Glomerular visceral epithelial cell (primary cell): ENCODE measurements at regions not wholly inside any gene's neighbourhood (a gene's known extent, or its start where the extent isn't known, plus 50 kb on each side); places are given as distances from the start of the nearest gene placed in this dataset.

Experiments
- DNase-seq: peaks from one replicate; pipeline ENCODE4 v3.0.0-alpha.2; 2016; ENCODE audit errors: extremely low spot score

DNA sequence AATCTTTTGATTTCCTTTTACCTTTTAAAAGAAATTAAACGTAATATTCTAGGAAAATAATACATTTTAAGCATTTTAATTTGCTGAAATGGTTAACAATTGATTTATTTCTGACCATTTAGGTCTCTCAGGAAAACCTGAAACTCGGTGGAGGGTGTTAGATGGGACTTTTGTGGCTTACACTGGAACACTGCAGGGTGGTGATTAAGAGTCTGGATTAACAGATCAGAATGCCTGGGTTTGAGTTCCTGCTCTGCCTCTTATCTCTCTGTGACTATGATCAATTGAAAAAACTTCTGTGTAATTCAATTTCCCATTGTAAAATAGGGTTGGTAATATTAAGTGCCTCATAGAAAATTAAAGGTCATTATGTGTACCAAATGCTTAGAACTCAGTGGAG, 168.7 kb downstream of the UBE2E3 start:
- no peak for DNase-seq

DNA sequence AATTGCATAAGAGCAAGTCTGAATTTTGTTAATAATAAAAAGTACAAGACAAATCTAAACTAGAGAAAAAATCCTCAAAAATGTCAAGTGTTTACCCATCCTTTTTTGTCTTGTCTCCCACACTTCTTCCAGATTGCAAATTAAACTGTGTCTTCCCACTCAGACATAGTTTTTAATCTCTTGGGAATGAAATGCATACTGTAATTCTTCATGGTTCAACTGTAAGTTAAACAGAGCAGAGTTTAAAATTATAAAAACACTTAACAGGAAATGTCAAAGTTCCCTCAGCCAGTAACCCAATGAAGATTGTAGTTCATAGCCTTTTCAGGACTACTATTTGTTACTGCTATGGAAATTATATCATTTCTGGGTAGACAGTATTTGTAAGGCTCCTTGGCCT, 171.8 kb downstream of the UBE2E3 start:
- no peak for DNase-seq

DNA sequence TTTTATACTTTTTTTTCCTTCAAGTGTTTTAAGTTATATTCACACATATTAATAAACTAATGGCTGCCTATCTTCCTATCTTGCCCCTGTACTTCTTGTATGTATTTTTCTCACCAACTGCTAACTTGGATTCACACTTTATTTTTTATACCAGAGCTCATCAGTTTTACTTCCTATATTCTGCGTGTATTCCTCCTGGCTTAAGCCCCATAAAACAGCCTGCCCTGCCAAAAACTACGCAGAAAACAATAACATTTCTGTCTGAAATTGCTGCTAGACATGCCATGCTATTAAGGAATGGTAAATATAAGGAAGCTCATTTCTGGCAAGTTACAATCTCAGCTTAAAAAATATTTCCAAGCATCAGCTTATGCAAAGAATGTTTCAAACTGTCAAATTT, 172.3 kb downstream of the UBE2E3 start:
- DNase-seq: no peak

DNA sequence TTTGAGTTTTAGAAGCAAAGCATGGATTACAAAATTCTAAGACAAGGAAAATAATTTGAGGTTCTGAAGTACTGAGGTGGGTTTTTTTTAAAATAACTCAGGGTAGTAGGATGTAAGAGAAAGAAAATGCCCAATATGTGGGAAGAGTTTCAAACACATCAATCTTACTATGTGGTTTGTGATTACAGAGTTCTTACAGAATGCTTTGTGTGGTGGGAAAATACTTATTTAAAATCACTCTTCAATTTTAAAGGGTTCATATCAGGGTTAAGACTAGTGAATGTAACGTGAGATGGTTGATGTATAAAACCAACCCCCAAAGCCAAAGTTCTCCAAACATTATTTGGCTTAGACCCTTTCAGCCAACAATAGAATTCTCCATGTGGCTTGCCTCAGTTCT, 173.5 kb downstream of the UBE2E3 start:
- no peak for DNase-seq

DNA sequence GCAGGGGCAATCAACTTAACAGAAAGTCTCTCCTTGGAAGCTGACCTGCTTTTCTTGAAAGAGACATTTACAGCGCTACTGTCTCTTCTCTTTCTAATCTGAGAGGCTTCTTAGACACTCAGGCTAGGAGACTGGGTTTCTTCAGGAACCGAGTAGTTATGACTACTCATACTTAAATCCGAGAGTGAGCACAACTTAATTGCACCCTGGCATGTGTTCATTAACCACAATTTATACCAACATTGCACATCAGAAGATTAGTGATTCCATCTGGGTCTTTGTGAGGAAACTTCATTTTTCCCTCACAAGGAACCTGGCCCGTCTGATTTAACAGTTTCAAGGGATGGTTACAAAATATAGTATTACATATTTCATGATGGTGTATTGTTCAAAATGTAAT, 176.9 kb downstream of the UBE2E3 start:
- DNase-seq: no peak

DNA sequence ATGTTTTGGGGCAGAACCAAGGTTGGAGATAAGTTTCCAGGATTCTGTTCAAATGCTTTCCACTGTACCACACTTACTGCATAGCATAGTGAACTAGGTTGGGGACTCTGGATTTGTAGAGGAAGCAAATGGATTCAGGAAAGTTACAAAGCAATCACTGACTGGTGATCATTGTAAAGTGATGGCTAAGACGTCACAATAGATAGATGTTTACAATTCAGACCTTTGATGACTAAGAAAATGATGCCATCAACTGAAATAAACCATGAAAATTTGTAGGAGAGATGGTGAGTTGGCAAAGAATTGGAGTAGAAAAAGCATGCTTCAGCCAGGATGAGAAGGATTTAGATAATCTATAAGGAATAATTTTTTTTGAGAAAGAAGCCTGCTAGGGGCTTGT, 178.0 kb downstream of the UBE2E3 start:
- no peak for DNase-seq

DNA sequence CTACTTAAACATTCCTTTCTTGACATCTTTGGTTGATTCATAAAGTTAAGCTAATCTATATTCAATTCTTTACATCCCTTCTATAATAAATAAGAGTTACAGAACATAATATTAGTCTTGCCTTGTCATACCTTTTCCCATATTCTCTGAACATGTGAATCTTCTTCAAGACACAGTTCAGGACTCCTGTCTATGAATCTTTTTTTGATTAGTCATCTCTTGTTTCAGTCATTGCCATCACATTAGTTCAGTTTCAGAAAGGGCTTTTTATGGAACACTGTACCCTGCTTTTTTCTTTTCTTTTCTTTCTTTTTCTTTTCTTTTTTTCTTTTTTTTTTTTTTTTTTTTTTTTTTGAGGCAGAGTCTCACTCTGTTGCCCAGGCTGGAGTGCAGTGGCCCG, 181.2 kb downstream of the UBE2E3 start:
- DNase-seq: no peak

DNA sequence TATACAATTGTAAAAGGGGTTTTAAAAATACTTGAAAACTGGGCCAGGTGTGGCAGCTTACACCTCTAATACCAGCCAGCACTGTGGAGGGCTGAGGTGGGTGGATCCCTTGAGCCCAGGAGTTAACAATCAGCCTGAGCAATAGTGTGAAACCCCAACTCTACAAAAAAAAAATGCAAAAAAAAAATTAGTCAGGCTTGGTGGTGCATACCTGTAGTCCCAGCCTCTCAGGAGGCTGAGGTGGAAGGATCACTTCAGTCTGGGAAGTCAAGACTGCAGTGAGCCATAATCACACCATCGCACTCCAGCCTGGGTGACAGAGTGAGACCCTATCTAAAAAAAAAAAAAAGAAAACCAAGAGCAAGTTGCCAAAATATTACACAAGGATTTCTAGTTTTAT, 182.7 kb downstream of the UBE2E3 start:
- DNase-seq: no peak

DNA sequence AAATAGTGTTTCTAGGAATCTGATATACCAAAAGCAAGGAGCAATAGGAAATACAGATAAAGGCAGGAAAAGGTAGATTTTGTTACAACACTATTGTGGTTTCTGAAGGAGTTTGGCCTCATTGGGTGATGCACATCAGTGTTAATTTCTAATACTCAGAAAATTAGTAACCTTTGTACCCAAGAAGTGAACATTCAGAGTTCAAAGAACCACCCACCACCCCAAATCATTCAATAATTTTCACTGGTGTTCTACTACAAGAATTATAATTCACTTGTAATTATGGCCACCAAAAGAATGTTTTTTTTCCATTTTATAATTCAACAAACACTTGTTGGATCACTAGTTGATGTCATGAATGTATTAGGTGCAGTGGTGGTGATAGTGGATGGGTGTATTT, 183.3 kb downstream of the UBE2E3 start:
- DNase-seq: no peak

DNA sequence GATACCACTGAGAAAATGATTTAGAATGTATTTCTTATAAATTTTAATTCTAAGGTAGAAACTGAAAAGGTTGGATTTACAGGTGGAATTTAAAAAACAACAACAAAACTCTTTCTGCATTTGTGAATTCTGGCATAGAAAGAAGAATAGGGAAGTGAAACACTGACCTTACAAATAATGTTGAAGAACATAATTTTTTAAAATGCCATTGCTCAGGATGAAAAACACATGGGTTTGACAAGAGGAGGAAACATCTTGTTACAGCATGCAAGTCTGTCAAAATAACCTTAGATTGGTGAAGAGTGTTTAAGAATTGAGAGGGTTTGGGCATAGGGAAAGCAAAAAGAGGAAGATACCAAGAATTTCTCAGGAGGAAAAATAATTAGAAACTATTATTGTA, 184.3 kb downstream of the UBE2E3 start:
- DNase-seq: no peak

DNA sequence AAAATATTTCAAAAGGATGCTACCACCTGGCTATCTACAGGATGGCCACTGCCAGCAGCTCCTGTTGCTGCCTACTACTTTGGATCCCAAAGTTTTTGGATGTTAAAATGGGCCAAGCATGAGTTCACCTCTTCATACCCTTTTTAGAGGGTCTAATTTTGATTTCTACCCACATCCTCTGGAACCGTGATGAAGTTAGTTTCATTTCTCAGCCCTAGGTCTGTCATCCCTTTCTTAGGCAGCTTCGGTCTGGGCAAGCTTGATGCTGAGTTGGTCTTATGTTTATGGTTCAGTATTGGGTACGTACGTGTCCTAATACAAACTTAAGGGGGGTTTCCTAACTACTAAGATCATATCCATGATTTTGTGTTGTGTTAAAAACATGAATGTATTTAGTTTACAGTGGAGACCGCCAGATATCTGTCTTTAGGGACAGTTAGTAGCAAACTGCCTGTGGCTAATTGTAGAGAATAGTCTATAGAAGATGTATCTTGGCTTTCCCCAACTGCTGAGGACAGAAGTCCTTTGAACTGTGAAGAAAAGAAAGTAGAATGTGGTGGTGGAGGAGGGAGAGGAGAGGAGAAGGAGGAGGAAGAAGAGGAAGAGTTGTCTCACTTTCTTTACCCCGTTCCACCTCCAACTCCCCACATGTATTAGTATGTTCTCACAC, 184.9 kb downstream of the UBE2E3 start:
- no peak for DNase-seq

DNA sequence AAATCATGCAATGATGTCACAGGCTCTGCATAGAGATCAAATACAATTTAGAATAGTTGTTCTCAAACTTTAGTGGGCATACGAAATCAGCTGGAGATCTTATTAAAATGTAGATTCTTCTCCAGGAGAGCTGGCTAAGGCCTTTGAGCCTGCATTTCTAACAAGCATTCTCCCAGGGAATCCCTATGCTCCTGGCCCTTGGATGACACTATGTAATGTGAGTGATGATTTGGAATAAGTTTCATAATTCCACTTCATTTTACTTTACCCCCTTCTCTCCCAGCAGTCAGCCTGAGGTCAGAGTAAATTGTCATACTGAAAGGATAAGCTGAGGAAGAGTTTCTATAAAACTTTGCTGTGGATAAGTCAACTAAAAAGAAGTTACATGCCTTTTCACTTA, 189.1 kb downstream of the UBE2E3 start:
- no peak for DNase-seq

DNA sequence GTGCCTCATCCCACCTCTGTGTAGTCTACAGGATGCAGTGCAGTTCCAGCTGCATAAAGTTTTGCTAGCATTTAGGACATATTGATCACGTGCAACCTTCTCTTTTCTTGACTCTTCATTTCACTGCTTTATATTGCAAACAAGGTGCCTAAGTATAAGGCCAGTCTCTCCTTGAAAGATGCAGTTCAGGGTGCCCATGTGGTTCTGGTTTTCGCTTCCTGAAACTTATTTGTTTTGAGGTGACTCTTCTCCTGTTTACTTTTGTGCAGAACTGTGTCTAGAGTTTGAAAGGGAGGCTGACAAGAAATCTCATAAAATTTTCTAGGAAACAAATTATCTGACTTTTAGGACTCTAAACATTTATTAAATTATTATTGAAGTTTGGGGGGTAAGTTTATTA, 189.9 kb downstream of the UBE2E3 start:
- DNase-seq: no peak

DNA sequence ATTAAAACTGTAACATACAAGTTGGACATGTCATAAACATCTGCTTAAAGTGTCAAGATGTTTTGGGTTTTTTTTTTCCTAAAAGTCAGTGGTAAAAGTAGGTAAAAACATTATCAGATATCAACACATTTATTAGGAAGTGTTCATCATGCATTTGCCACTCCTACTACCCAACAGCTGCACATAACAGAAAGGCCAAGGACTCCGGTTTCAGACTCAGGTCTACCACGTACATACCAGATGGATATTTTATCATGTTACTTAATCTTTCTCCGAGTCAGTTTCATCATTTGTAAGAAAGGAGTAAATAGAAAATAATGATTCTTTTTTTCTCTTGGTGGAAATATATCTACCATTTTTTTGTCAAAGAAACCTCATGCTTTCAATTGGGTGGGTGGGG, 192.3 kb downstream of the UBE2E3 start:
- DNase-seq: no peak

DNA sequence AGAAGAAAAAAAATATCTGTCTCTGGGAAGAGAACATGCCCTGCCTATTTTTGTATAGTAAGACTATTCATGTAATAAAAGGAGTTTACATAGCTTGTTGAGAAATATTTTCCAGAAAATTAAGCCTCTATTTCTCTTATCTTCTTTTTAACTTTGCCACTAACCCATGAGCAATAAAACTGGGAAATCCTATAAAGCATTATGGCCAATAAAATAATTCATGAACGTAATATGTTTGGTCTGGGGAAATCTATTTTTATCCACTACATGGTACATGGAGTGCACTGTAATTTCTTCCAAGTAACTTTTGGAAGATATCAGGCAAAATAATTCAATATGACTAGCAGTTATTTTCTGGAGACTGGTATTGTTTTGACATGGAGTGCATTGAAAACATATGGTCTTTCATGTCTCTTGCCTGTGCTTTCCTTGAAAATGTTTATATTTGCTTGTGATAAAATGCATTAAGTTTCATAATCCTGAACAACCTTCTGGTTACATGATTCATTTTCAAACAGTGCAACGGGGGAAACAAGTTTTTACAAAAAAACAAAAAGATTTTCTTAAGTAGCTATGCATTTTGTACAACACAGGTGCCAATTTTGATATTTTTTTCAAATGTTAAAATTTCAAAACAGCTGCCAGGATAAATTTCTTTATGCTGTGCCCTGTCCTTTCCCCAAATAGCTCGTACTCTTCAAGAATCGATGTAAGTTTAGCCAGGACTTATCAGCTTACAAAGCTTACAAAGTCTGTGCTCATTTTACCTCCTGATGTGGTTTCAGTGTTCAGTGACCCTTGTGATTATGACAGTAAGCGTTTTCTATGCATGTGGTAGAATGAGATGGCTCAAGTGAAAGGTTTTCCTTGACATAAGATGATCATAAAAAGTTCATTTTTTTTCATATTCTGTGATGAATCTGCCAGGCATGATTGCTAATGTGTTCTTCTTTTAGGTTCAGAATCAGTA, 194.5 kb downstream of the UBE2E3 start:
- peak; percentile 31 for DNase-seq

DNA sequence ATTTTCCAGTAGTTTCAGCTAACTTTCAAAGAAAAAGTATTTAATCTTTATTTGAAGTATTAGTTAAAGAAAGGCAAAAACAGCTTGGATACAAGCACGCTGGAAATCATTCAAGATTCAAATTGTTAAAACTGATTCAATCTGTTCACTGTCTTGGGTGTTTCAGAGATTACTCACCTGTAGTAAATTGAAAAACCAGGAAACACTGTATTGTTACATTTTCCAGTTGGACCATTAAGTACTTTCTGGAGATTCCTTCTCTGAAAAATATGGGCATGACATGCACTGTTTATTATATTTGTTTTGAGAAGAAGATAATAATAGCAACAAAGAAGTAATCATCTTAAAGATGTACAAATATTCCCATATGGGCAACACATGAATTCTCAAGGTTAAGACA, 196.1 kb downstream of the UBE2E3 start:
- DNase-seq: no peak

DNA sequence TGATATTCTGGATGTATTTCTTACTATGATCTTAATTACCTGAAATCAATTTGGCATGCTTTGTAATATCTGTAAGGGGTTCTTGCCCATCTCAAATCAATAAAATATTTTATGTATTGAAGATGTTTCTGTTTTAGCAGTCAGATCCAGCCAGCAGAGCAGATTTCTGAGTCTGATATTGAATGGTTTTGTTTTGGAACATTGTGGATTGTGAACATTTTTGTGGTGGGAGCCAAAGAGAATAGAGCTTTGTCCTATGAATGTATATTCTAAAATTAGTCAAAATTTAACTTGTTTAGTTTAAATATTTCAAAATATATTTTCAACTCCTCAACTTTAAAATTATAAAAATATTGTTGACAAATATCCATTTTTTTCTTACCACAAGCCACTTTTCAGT, 197.0 kb downstream of the UBE2E3 start:
- no peak for DNase-seq

DNA sequence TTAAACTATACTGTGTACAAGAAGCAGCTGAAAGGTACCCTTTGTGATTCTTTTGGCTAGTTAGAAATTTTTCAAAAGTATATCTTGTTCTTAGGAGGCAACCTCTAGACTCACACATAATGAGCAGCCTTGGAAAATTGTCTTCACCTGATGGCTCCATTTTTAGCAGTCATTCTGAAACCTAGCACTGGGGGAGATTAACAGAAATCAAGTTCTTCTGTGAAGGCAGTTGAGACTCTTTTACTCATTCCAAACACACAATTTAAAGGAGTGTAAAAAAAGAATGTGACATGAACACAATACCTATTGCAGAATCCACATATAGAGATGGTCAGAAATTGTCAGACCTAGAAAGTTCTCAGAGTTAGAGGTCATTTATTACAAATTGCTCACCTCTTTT, 197.7 kb downstream of the UBE2E3 start:
- no peak for DNase-seq

DNA sequence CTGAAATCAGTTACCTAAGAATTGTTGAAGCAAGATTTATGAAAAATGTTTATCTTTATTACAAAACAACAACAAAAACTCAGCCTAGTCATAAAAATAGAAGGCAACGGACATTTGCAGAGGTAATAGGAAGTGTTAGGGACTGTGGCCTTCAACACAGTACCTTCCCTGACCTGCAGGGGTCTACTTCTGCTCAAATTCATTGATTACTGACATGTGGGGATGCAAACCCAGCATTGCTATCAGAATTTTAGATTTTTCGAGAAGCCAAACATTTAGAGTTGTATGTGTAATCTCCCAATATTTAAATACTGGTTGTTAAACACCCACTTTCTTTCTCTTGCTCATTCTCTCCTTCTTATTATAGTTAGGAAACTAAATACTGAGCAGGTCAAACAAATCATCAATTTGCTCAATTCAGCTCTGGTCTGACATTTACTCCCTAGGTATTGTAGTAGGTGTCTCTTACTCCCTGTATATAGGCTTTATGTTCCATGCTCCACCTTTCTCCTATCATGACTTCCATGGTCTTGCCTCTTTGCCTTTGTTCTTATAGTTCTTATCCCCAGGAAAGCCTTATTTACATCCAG, 198.5 kb downstream of the UBE2E3 start:
- peak; percentile 4 for DNase-seq

DNA sequence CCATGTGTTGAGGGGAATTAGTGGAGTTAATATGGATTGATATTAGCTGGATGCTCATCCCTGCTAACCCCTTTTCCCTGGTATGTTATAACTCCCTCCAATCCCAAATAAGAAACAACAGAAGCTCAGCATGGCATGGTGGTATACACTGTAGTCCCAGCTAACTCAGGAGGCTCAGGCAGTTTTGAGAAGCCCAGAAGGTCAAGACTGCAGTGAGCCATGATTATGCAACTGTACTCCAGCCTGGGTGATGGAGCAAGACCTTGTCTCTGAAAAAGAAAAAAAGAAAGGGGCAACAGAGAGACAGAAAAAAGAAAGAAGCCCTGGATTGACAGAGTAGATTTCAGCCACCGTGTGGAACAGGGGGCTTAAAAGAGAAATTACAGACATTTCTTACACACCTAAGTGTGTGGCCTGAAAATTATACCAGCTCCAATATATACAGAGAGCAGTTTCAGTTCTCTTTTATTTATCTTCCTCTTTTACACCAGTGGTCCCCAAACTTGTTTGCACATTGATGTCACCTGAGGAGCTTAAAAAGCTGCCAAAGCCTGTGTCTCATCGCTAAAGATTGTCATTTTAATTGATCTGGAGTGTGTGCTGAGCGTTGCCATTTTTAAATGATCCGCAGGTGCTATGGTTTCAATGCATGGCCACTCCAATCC, 203.6 kb downstream of the UBE2E3 start:
- no peak for DNase-seq

DNA sequence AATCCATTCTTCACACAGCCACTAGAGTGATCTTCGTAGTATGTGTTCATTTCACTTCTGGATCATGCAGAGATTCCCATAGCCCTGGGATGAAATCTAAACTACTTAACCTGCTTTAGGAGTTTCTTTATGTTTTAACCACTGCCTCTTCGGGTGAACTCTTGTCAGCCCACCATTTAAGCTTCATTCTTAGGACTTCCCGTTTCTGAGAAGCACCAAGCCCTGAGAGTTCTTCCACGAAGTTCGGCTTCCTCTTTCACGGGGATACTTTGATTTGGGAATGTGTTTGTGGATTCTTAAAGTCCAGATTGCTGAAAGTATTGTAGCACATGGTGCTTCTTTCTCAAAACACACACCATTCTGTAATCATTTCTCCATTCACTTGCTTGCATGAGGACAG, 205.0 kb downstream of the UBE2E3 start:
- DNase-seq: no peak

DNA sequence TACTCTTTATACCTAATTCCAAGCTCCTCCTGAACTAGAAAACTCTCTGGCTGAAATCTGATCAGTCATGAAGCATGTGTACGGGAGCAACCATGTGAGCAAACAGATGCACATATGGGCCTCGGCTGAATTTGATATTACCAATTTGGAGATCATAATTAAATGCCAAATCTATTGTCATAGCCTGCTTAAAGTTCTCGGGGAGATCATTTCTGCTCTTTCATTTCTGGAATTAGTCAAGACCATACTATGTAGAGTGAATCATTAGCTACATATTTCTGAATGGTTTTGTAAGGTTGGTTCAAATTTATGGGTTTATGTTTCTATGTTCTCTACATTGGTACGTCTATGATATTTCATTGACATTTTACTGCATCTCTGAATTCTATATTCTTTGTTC, 205.5 kb downstream of the UBE2E3 start:
- no peak for DNase-seq
